Lower leg skin (tissue), 4 donors: ENCODE measurements at regions not wholly inside any gene's neighbourhood (a gene's known extent, or its start where the extent isn't known, plus 50 kb on each side); places are given as distances from the start of the nearest gene placed in this dataset.

ENCODE experiments used
- DNase-seq, 2 donors: peaks; one replicate each; pipeline ENCODE4 v3.0.0-alpha.2; 2019; ENCODE audit warnings: low spot score in 2 of 2
- H3K4me3 ChIP-seq: fragments of 200-600 bp; sonication (generic); 2 replicates; pipeline ENCODE4 v1.5.1; 2017; ENCODE audit warnings: mild to moderate bottlenecking, low read depth; ENCODE audit not compliant: poor library complexity, severe bottlenecking
- POLR2A ChIP-seq, 2 donors: fragments of 450-650 bp; IDR thresholded peaks; one replicate each; pipeline ENCODE4 v1.6.1; 2016 to 2017; ENCODE audit warnings: antibody characterized with exemption in 2 of 2, mild to moderate bottlenecking in 1 of 2, moderate library complexity in 1 of 2
- WGBS, 2 donors: methylation state at CpG; one replicate each; pipeline ENCODE4 v1.1.5; 2018; 5-methylcytosine and 5-hydroxymethylcytosine counted together
- intact Hi-C: fragments of 100-400 bp; cut with DNase I; formaldehyde crosslinking; loops from one replicate; pipeline ENCODE4 v1.15.0; 2023; ENCODE audit warnings: low total_unique reads
- TF ChIP-seq, protein P1 (sequence below), 3 donors: fragments of 450-650 bp; IDR thresholded peaks; one replicate each; pipeline ENCODE4 v1.5.1; 2016; ENCODE audit warnings: antibody characterized with exemption in 3 of 3, mild to moderate bottlenecking in 3 of 3, moderate library complexity in 2 of 3

- DNase-seq = no peak
- 56 to 61% methylated on average over 7 of the region's 7 CpGs for WGBS, 2 donors
- H3K4me3 ChIP-seq = no peak overlapping the region
- TF ChIP-seq, protein P1, sequence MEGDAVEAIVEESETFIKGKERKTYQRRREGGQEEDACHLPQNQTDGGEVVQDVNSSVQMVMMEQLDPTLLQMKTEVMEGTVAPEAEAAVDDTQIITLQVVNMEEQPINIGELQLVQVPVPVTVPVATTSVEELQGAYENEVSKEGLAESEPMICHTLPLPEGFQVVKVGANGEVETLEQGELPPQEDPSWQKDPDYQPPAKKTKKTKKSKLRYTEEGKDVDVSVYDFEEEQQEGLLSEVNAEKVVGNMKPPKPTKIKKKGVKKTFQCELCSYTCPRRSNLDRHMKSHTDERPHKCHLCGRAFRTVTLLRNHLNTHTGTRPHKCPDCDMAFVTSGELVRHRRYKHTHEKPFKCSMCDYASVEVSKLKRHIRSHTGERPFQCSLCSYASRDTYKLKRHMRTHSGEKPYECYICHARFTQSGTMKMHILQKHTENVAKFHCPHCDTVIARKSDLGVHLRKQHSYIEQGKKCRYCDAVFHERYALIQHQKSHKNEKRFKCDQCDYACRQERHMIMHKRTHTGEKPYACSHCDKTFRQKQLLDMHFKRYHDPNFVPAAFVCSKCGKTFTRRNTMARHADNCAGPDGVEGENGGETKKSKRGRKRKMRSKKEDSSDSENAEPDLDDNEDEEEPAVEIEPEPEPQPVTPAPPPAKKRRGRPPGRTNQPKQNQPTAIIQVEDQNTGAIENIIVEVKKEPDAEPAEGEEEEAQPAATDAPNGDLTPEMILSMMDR (IDR thresholded peaks at IDR 0.05) = no peak
- TF ChIP-seq POLR2A (IDR thresholded peaks at IDR 0.05) = no peak
- intact Hi-C loops = no loop called here
Measured at GRCh38 chr7:68679459-68680234, 918.6 kb upstream of the AUTS2 start.

GRCh38 chr7:68680235-68680872, 917.9 kb upstream of the AUTS2 start:
- intact Hi-C loops = no loop called here
- 83% methylated on average over 1 of the region's 1 CpG for WGBS, 2 donors
- no peak overlapping the region for H3K4me3 ChIP-seq
- no peak for TF ChIP-seq POLR2A (IDR thresholded peaks at IDR 0.05)
- TF ChIP-seq, protein P1 (IDR thresholded peaks at IDR 0.05) = no peak
- DNase-seq = no peak

GRCh38 chr7:68682910-68683309, 915.4 kb upstream of the AUTS2 start:
- TF ChIP-seq POLR2A (IDR thresholded peaks at IDR 0.05) = no peak
- TF ChIP-seq, protein P1 (IDR thresholded peaks at IDR 0.05) = no peak
- H3K4me3 ChIP-seq = no peak overlapping the region
- 69 to 75% methylated on average over 5 of the region's 5 CpGs for WGBS, 2 donors
- DNase-seq = no peak
- intact Hi-C loops = no loop called here

DNA sequence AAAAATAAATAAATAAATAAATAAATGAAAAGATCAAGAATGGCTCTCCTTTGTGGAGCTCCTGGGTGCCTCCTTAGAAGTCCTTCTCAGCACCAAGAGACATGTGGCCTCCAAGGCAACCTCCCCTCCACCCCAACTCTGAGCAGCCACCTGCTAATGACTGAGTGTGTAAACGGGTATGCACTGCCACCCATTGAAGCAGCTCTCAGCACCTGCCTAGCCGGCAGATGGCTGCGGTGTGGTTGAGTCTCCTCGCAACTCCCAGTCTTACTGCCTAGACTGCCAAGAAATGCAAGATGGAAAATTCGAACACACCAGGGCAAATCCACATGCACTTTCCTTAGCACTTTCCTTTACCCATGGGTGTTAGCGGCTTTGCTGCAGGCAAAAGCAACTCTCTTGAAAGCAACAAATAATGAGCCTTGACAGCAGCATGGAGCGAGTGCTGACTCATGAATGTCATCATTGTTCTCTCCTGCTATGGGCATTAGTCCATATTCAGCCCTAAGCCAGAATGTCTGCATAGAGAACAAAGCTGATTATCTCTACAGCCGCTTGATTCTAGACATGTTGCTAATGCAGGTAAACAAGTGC, 913.9 kb upstream of the AUTS2 start:
- no peak for TF ChIP-seq POLR2A (IDR thresholded peaks at IDR 0.05)
- TF ChIP-seq, protein P1 (IDR thresholded peaks at IDR 0.05) = no peak
- WGBS, 2 donors = 60 to 78% methylated on average over 8 of the region's 8 CpGs
- intact Hi-C loops = no loop called here
- no peak for DNase-seq
- no peak overlapping the region for H3K4me3 ChIP-seq

DNA sequence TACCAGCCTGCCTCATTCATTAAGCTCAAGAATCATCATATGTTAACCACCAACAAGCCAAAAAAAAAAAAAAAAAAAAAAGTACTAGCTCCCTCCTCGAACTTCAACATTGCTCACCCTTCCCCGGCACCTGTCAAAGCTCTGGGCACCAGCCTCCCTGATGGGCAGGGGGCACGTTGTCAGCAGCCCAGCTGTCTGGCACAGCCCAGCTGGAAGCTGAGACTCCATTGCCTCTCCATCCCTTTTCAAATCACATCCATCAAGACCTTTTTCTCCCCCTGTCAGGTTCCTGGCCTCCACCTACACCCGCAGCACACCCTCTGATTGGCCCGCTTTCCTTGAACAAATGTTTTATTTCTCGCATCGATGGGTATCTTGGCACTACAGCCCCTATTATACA, 913.3 kb upstream of the AUTS2 start:
- intact Hi-C loops = no loop called here
- DNase-seq = no peak
- no peak overlapping the region for H3K4me3 ChIP-seq
- WGBS, 2 donors = 82 to 91% methylated on average over 7 of the region's 7 CpGs
- TF ChIP-seq, protein P1 (IDR thresholded peaks at IDR 0.05) = no peak
- TF ChIP-seq POLR2A (IDR thresholded peaks at IDR 0.05) = no peak
